HG03439 (cell line): ENCODE measurements at regions not wholly inside any gene's neighbourhood (a gene's known extent, or its start where the extent isn't known, plus 50 kb on each side); places are given as distances from the start of the nearest gene placed in this dataset.
"Not testable (repeated sequence)": the region's sequence is repeated elsewhere in the genome, so short reads cannot be mapped to it uniquely, and the experiment has no call there.

Source experiments
- ATAC-seq: cut with Tn5 transposase; IDR thresholded peaks from one replicate; pipeline ENCODE4 v1.9.1; 2021; ENCODE audit warnings: mild to moderate bottlenecking, moderate library complexity; ENCODE audit not compliant: unreplicated experiment

DNA sequence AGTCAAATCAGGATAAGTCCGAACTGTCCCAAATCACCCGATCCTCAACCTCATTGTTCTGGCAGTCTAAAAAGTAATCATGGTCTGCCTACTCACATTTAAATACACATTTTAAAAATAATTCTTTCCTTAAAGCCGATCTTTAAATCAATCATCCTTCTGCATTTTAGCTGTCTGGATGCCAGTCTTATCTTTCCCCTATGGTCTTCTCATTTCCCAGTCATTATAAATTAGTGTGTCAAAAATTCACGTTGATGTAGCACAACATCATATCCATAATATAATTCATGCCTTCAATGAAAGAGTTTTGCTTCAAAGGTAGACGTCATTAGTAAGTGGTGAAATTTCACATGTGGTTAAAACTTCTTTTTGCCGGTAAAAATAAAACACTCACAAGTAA is 108.1 kb upstream of the FRG1 start:
- ATAC-seq: no peak

DNA sequence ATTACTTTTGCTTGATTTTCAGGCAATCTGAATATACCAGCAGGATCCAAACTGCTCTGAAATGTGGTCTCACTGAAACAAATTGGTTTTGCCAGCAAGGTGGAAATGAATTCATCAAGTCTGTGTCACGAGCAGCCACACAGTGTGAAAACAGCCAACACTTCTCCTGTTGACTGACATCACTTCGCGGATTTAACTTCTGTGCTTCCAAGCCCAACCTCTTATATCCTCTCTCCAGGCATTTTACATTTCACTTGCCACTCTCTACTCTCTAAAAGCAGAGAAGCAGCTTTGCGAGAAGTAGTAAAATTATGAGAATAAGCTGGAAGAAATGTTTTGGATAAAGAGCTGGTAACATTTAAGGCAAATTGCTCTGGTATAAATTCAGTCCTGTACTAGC is 106.1 kb upstream of the FRG1 start:
- no peak for ATAC-seq

- ATAC-seq: no peak
Measured at GRCh38 chr4:189835505-189835904, 105.2 kb upstream of the FRG1 start.

DNA sequence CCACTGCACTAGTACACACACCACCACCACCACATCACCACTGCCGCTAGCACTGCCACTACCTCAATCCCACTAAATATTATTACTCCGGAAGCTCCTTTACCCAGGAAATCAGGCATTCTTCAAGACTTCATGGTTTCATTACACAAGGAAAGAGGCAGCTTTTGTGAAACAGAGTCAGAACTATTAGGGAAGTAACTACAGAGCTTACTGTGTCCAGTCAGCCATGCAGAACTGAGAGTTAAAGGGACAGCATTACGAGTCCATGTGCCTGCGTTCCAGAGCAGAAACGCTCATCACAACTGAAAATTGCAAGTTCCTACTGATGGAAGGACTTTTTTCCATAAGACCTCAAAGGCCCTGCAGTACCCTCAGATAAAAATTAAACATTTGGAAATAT is 103.2 kb upstream of the FRG1 start:
- ATAC-seq: no peak

DNA sequence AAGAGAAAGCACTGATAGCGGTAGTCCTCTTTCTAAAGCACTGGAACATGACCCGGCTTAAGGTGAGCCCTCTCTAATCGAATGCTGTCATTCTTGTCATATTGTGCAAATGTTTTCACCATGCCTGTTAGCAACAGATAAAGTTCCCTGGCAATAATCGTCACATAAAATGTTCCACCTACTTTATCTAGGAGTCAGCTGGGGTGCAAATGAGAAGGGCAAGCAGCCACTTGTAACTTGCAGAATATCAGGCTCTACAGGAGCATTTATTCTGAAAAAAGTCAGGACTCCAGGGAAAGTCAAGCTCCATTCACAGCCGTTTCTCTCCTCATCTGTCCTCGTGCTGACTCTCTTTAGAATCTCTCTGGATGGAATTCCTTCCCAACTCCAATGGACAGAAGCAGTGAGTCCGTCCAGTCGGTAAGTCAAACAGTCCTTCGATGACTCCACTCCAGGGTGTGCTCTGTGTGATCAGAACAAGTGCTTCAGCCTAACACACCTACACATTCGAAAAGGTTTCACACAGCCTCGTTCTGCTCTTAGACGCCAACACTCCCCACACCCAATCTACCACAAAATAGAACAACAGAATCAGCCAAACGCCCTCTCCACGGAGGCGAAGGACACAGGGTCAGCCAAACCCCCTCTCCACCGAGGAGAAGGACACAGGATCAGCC is 101.7 kb upstream of the FRG1 start:
- ATAC-seq: no peak

- ATAC-seq: no peak
Measured at GRCh38 chr4:189840356-189840755, 100.3 kb upstream of the FRG1 start.

- ATAC-seq: no peak
Measured at GRCh38 chr4:189843413-189844009, 97.2 kb upstream of the FRG1 start.

GRCh38 chr4:189845145-189845846 is 95.4 kb upstream of the FRG1 start:
- no peak for ATAC-seq

- not testable (repeated sequence) for ATAC-seq
Measured at GRCh38 chr4:189846094-189846493, 94.6 kb upstream of the FRG1 start.

DNA sequence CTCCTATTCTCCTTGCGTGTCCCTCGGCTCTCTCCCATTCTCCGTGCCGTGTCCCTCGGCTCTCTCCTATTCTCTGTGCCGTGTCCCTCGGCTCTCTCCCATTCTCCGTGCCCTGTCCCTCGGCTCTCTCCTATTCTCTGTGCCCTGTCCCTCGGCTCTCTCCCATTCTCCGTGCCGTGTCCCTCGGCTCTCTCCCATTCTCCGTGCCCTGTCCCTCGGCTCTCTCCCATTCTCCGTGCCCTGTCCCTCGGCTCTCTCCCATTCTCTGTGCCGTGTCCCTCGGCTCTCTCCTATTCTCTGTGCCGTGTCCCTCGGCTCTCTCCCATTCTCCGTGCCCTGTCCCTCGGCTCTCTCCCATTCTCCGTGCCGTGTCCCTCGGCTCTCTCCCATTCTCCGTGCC is 94.1 kb upstream of the FRG1 start:
- not testable (repeated sequence) for ATAC-seq

GRCh38 chr4:189848672-189849071 is 92.0 kb upstream of the FRG1 start:
- ATAC-seq: not testable (repeated sequence)

GRCh38 chr4:189850239-189850856 is 90.3 kb upstream of the FRG1 start:
- ATAC-seq: no peak

GRCh38 chr4:189858435-189858834 is 82.2 kb upstream of the FRG1 start:
- no peak for ATAC-seq

DNA sequence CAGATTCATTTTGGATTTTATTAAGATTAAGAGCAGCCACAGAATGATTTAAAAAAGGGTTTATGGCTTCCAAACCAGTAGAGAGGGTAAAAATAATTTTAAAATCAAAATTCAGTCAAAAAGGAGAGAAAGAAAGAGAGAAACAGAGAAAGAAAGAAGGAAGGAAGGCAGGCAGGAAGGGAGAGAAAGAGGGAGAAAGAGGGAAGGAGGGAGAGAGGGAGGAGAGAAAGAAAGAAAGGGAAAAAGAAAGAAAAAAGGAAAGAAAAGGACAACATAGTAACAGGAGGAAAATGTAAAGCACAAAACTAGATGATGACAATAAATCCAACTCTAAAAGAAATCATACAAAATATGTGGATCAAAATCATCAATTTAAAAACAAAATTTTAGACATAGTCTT is 79.6 kb upstream of the FRG1 start:
- ATAC-seq: no peak

GRCh38 chr4:189869236-189869635 is 71.4 kb upstream of the FRG1 start:
- no peak for ATAC-seq

DNA sequence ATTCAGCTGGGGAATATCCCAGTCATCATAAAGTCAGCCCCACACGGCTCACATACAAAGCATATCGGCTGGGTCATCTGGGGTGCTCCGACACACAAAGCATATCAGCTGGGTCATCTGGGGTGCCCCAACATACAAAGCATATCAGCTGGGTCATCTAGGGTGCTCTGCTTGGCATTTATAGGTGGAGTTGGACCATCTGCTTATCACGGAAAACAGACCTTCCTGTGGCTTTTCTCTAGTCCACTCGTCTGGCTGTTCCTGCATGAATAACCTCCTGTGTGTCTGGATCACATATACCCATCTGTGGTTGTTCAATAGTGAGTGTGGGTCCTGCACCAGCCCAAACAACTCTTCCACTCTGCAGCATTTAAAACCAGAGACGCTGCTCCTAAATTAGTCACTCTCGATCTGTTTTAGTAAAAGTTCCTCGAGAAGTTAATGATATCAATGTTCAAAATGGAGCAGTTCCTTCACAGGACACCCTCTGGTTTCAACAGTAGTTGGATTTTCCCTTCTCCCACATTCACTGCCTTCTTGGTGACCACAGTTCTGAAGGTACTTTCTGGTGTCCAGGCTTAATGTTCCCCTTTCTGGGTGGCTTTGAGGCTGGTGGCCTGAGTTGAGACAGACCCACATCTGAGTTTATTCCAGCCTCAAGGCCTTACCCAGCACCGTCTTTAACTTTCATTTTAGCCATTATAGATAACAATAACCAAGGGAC is 70.0 kb upstream of the FRG1 start:
- no peak for ATAC-seq

DNA sequence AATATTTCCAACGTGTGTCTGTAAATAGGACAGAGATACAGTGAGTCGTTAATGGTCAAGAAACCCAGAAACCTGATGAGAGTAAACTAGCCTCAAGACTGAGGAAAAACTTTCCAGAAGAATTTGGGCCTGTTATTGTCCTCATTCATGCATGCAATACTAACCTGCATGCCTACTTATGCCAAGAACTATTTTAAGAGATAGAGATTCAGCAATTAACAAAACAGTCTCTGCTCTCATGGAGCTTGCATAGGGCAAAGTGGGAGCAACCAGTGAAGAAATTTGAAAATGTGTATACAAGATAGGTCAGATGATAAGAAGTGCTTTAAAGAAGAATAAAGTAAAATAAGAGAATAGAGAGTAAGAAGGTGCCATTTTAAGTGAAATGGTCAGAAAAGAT is 66.1 kb upstream of the FRG1 start:
- no peak for ATAC-seq

- ATAC-seq: not testable (repeated sequence)
Measured at GRCh38 chr4:189881190-189881589, 59.5 kb upstream of the FRG1 start.

DNA sequence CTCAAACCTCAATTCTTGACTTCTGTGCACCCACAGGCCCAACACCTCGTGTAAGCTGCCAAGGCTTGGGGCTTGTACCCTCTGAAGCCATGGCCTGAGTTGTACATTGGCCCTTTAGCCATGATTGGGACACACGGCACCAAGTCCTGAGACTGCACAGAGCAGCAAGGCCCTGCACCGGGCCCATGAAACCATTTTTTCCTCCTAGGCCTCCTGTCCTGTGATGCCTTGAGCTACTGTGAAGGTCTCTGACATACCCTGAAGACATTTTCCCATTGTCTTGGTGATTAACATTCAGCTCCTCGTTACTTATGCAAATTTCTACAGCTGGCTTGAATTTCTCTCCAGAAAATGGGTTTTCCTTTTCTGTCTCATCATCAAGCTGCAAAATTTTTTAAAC is 52.3 kb upstream of the FRG1 start:
- not testable (repeated sequence) for ATAC-seq
